ENCODE measurements at regions not wholly inside any gene's neighbourhood (a gene's known extent, or its start where the extent isn't known, plus 50 kb on each side); places are given as distances from the start of the nearest gene placed in this dataset.

GRCh38 chr2:185188656-185189055 lies 549.9 kb upstream of the FSIP2 start:
- no peak for DNase-seq (ENCODE audit: insufficient read length, low spot score)
- no peak for FAIRE-seq
- TF ChIP-seq PAX5 (IDR thresholded peaks at IDR 0.05; ENCODE audit: insufficient read depth, low read length, severe bottlenecking) (no peak), SPI1 (IDR thresholded peaks at IDR 0.05; ENCODE audit: low read depth, low read length) (no peak), TAF1 (IDR thresholded peaks at IDR 0.05; ENCODE audit: low read depth, low read length) (no peak), POLR2A (IDR thresholded peaks at IDR 0.05; ENCODE audit: low read depth, low read length) (no peak), POU2F2 (IDR thresholded peaks at IDR 0.05; ENCODE audit: low read depth, low read length) (no peak)

DNA sequence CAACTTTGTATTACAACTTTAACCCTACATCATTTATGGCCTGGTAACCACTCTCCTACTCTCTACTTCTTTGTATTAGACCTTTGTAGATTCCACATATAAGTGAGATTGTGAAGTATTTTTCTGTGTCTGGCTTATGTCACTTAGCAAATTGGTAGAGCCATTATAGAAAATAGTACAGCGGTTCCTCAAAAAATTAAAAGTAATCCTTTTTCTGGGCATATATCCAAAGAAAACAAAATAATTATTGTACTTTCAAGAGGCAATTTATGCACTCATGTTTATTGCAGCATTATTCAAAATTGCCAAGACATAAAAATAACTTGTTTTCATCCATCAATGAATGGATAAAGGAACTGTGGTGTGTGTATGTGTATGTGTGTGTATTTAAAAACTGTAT lies 537.5 kb upstream of the FSIP2 start:
- FAIRE-seq = no peak
- DNase-seq (ENCODE audit: insufficient read length, low spot score) = no peak
- TF ChIP-seq POLR2A (IDR thresholded peaks at IDR 0.05; ENCODE audit: low read depth, low read length) (no peak), TAF1 (IDR thresholded peaks at IDR 0.05; ENCODE audit: low read depth, low read length) (no peak), SPI1 (IDR thresholded peaks at IDR 0.05; ENCODE audit: low read depth, low read length) (no peak), POLR2AphosphoS5 (IDR thresholded peaks at IDR 0.05; ENCODE audit: low read depth, low read length) (no peak), POU2F2 (IDR thresholded peaks at IDR 0.05; ENCODE audit: low read depth, low read length) (no peak), PAX5 (IDR thresholded peaks at IDR 0.05; ENCODE audit: insufficient read depth, low read length, severe bottlenecking) (no peak)

DNA sequence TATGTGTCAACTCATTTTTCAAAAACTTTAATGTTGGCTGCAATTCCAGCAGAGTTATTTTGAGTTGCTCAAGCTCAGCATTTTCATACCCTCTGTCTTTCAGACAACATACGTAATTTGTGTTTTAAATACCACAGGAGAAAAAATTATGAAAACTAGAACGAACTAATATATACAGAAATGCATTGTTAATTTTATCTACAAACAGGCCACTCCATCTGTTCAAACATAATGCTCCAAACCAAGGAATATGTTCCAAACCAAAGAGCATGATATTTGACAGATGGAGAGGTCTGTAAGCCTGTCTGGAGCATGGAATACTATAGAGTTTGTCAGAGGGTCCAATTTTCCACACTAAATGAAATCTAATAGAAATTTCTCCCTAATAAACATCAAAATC lies 536.2 kb upstream of the FSIP2 start:
- TF ChIP-seq POLR2A (IDR thresholded peaks at IDR 0.05; ENCODE audit: low read depth, low read length) (no peak), SPI1 (IDR thresholded peaks at IDR 0.05; ENCODE audit: low read depth, low read length) (no peak), PAX5 (IDR thresholded peaks at IDR 0.05; ENCODE audit: insufficient read depth, low read length, severe bottlenecking) (no peak), TAF1 (IDR thresholded peaks at IDR 0.05; ENCODE audit: low read depth, low read length) (no peak), POU2F2 (IDR thresholded peaks at IDR 0.05; ENCODE audit: low read depth, low read length) (no peak), POLR2AphosphoS5 (IDR thresholded peaks at IDR 0.05; ENCODE audit: low read depth, low read length) (no peak)
- FAIRE-seq (no peak), DNase-seq (ENCODE audit: insufficient read length, low spot score) (no peak)

GRCh38 chr2:185202945-185203528 lies 535.6 kb upstream of the FSIP2 start:
- no peak for TF ChIP-seq SPI1 (IDR thresholded peaks at IDR 0.05; ENCODE audit: low read depth, low read length)
- no peak for TF ChIP-seq POLR2A (IDR thresholded peaks at IDR 0.05; ENCODE audit: low read depth, low read length)
- TF ChIP-seq POU2F2 (IDR thresholded peaks at IDR 0.05; ENCODE audit: low read depth, low read length) = no peak
- TF ChIP-seq PAX5 (IDR thresholded peaks at IDR 0.05; ENCODE audit: insufficient read depth, low read length, severe bottlenecking) = no peak
- TF ChIP-seq TAF1 (IDR thresholded peaks at IDR 0.05; ENCODE audit: low read depth, low read length) = no peak
- no peak for TF ChIP-seq POLR2AphosphoS5 (IDR thresholded peaks at IDR 0.05; ENCODE audit: low read depth, low read length)
- no peak for FAIRE-seq
- no peak for DNase-seq (ENCODE audit: insufficient read length, low spot score)

DNA sequence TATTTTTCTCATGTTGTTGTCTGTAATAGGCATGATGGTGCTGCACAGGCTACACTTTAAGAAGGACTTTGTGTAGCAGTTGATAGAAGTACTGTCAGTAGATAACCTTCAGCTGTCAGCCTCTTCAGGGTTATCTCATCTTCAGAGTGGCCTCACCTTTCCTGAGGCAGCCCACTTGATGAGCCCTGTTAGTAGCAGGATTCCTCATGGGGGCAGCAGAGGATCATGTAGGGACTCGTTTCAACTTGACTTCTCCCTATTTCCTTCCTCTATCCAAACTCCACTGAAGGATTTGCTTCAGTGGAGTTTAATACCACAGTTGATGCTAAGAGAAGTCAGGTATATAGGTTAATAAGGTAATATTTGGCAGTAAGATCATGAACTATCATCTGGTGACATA lies 530.3 kb upstream of the FSIP2 start:
- TF ChIP-seq SPI1 (IDR thresholded peaks at IDR 0.05; ENCODE audit: low read depth, low read length) (no peak), TAF1 (IDR thresholded peaks at IDR 0.05; ENCODE audit: low read depth, low read length) (no peak), POLR2A (IDR thresholded peaks at IDR 0.05; ENCODE audit: low read depth, low read length) (no peak), POLR2AphosphoS5 (IDR thresholded peaks at IDR 0.05; ENCODE audit: low read depth, low read length) (no peak), POU2F2 (IDR thresholded peaks at IDR 0.05; ENCODE audit: low read depth, low read length) (no peak), PAX5 (IDR thresholded peaks at IDR 0.05; ENCODE audit: insufficient read depth, low read length, severe bottlenecking) (no peak)
- DNase-seq (ENCODE audit: insufficient read length, low spot score) = no peak
- FAIRE-seq = no peak

- no peak for TF ChIP-seq SPI1 (IDR thresholded peaks at IDR 0.05; ENCODE audit: low read depth, low read length)
- TF ChIP-seq POU2F2 (IDR thresholded peaks at IDR 0.05; ENCODE audit: low read depth, low read length) = no peak
- no peak for TF ChIP-seq PAX5 (IDR thresholded peaks at IDR 0.05; ENCODE audit: insufficient read depth, low read length, severe bottlenecking)
- TF ChIP-seq TAF1 (IDR thresholded peaks at IDR 0.05; ENCODE audit: low read depth, low read length) = no peak
- TF ChIP-seq POLR2AphosphoS5 (IDR thresholded peaks at IDR 0.05; ENCODE audit: low read depth, low read length) = no peak
- no peak for DNase-seq (ENCODE audit: insufficient read length, low spot score)
- no peak for FAIRE-seq
Measured at GRCh38 chr2:185215497-185215896, 523.1 kb upstream of the FSIP2 start.

DNA sequence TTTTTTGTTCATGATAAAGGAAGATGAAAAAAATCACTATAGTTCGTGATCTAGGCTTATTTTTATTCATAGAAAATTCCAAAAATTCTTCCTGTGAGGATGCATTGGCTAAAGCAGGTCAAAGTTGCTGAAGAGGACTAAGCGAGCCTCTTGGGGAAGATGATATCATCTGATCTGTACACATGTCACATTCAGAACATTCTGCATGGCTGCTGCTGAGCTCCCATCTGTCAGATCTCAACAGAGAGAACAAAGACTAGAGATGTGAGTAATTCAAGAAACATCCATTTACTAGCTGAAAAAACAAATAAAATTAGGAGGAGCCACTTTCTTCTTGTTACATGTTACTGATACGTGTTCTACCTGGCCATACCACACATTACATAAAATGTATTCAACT lies 518.6 kb upstream of the FSIP2 start:
- FAIRE-seq = no peak

GRCh38 chr2:185222311-185222710 lies 516.3 kb upstream of the FSIP2 start:
- no peak for FAIRE-seq
- no peak for TF ChIP-seq POU2F2 (IDR thresholded peaks at IDR 0.05; ENCODE audit: low read depth, low read length)
- no peak for TF ChIP-seq PAX5 (IDR thresholded peaks at IDR 0.05; ENCODE audit: insufficient read depth, low read length, severe bottlenecking)
- TF ChIP-seq POLR2AphosphoS5 (IDR thresholded peaks at IDR 0.05; ENCODE audit: low read depth, low read length) = no peak
- DNase-seq (ENCODE audit: insufficient read length, low spot score) = no peak

More for the DNA sequence above, 518.6 kb upstream of the FSIP2 start:
- no peak for DNase-seq (ENCODE audit: insufficient read length, low spot score)
- TF ChIP-seq POLR2A (IDR thresholded peaks at IDR 0.05; ENCODE audit: low read depth, low read length) (no peak), TAF1 (IDR thresholded peaks at IDR 0.05; ENCODE audit: low read depth, low read length) (no peak), POLR2AphosphoS5 (IDR thresholded peaks at IDR 0.05; ENCODE audit: low read depth, low read length) (no peak), SPI1 (IDR thresholded peaks at IDR 0.05; ENCODE audit: low read depth, low read length) (no peak), PAX5 (IDR thresholded peaks at IDR 0.05; ENCODE audit: insufficient read depth, low read length, severe bottlenecking) (no peak), POU2F2 (IDR thresholded peaks at IDR 0.05; ENCODE audit: low read depth, low read length) (no peak)

GRCh38 chr2:185227391-185227790 lies 511.2 kb upstream of the FSIP2 start:
- DNase-seq (ENCODE audit: insufficient read length, low spot score) (no peak), FAIRE-seq (no peak)
- no peak for TF ChIP-seq PAX5 (IDR thresholded peaks at IDR 0.05; ENCODE audit: insufficient read depth, low read length, severe bottlenecking)
- no peak for TF ChIP-seq POLR2AphosphoS5 (IDR thresholded peaks at IDR 0.05; ENCODE audit: low read depth, low read length)
- TF ChIP-seq TAF1 (IDR thresholded peaks at IDR 0.05; ENCODE audit: low read depth, low read length) = no peak
- no peak for TF ChIP-seq POLR2A (IDR thresholded peaks at IDR 0.05; ENCODE audit: low read depth, low read length)

- no peak for FAIRE-seq
- DNase-seq (ENCODE audit: insufficient read length, low spot score) = no peak
- TF ChIP-seq POLR2AphosphoS5 (IDR thresholded peaks at IDR 0.05; ENCODE audit: low read depth, low read length) (no peak), TAF1 (IDR thresholded peaks at IDR 0.05; ENCODE audit: low read depth, low read length) (no peak), SPI1 (IDR thresholded peaks at IDR 0.05; ENCODE audit: low read depth, low read length) (no peak), POU2F2 (IDR thresholded peaks at IDR 0.05; ENCODE audit: low read depth, low read length) (no peak), POLR2A (IDR thresholded peaks at IDR 0.05; ENCODE audit: low read depth, low read length) (no peak), PAX5 (IDR thresholded peaks at IDR 0.05; ENCODE audit: insufficient read depth, low read length, severe bottlenecking) (no peak)
Measured at GRCh38 chr2:185239491-185239890, 499.1 kb upstream of the FSIP2 start.

Data from GM12891 (cell line).